Muscle layer of colon (tissue), 2 donors: ENCODE measurements at regions not wholly inside any gene's neighbourhood (a gene's known extent, or its start where the extent isn't known, plus 50 kb on each side); places are given as distances from the start of the nearest gene placed in this dataset.
"Not testable (repeated sequence)": the region's sequence is repeated elsewhere in the genome, so short reads cannot be mapped to it uniquely, and the experiment has no call there.

Experiments used
- H3K27ac ChIP-seq: one replicate; pipeline ENCODE4 v1.7.0; 2013; ENCODE audit warnings: low read depth, mild to moderate bottlenecking, low read length, moderate library complexity
- H3K27me3 ChIP-seq, 2 donors: one replicate each; pipeline ENCODE4 v1.7.0; 2013; ENCODE audit warnings: low read length in 2 of 2, mild to moderate bottlenecking in 2 of 2; ENCODE audit not compliant: insufficient read depth in 2 of 2, control insufficient read depth in 1 of 2
- H3K36me3 ChIP-seq: one replicate; pipeline ENCODE4 v1.7.0; 2013; ENCODE audit warnings: mild to moderate bottlenecking, low read length; ENCODE audit not compliant: insufficient read depth
- H3K4me1 ChIP-seq: one replicate; pipeline ENCODE4 v1.7.0; 2013; ENCODE audit warnings: mild to moderate bottlenecking, low read length; ENCODE audit not compliant: insufficient read depth
- H3K4me3 ChIP-seq, 2 donors: one replicate each; pipeline ENCODE4 v1.7.0; 2013; ENCODE audit warnings: low read length in 2 of 2, low read depth in 1 of 2, mild to moderate bottlenecking in 1 of 2, moderate library complexity in 1 of 2
- H3K9ac ChIP-seq: one replicate; pipeline ENCODE4 v1.7.0; 2013; ENCODE audit warnings: low read length
- H3K9me3 ChIP-seq: one replicate; pipeline ENCODE4 v1.7.0; 2013; ENCODE audit warnings: mild to moderate bottlenecking, low read length
- donor health status: abdominal sarcoma.
- donor health status: Adenocarcinoma of cecum.

- no peak overlapping the region for H3K4me3 ChIP-seq
- H3K4me1 ChIP-seq: no peaks in the 10 kb centered on the region
- H3K27ac ChIP-seq: no peak overlapping the region
- no peaks in the 10 kb centered on the region for H3K9me3 ChIP-seq
- no peaks in the 10 kb centered on the region for H3K27me3 ChIP-seq
- no peaks in the 10 kb centered on the region for H3K36me3 ChIP-seq
- no peak overlapping the region for H3K9ac ChIP-seq
Observed at GRCh38 chr2:78154586-78154985, 632.4 kb upstream of the LRRTM4 start.

GRCh38 chr2:78162202-78162601 lies 640.0 kb upstream of the LRRTM4 start:
- Histone ChIP-seq H3K9me3 (no peaks in the 10 kb centered on the region), H3K4me1 (no peaks in the 10 kb centered on the region), H3K27me3 (no peaks in the 10 kb centered on the region), H3K36me3 (no peaks in the 10 kb centered on the region), H3K9ac (no peak overlapping the region), H3K4me3 (no peak overlapping the region), H3K27ac (no peak overlapping the region)

GRCh38 chr2:78172157-78172556 lies 650.0 kb upstream of the LRRTM4 start:
- not testable (repeated sequence) for H3K9me3 ChIP-seq, H3K9ac ChIP-seq, H3K27me3 ChIP-seq, H3K4me1 ChIP-seq, H3K27ac ChIP-seq, H3K4me3 ChIP-seq, H3K36me3 ChIP-seq

- Histone ChIP-seq H3K4me3 (no peak overlapping the region), H3K27ac (no peak overlapping the region), H3K4me1 (no peaks in the 10 kb centered on the region), H3K36me3 (no peaks in the 10 kb centered on the region), H3K27me3 (no peaks in the 10 kb centered on the region), H3K9ac (no peak overlapping the region), H3K9me3 (no peaks in the 10 kb centered on the region)
Observed at GRCh38 chr2:78175645-78176044, 653.5 kb upstream of the LRRTM4 start.

GRCh38 chr2:78201064-78201575 lies 678.9 kb upstream of the LRRTM4 start:
- Histone ChIP-seq H3K9me3 (no peaks in the 10 kb centered on the region), H3K9ac (no peak overlapping the region), H3K36me3 (no peaks in the 10 kb centered on the region), H3K27ac (no peak overlapping the region), H3K4me3 (no peak overlapping the region), H3K4me1 (no peaks in the 10 kb centered on the region), H3K27me3 (no peaks in the 10 kb centered on the region)

GRCh38 chr2:78202366-78202765 lies 680.2 kb upstream of the LRRTM4 start:
- Histone ChIP-seq H3K4me1 (no peaks in the 10 kb centered on the region), H3K27ac (no peak overlapping the region), H3K4me3 (no peak overlapping the region), H3K27me3 (no peaks in the 10 kb centered on the region), H3K9ac (no peak overlapping the region), H3K9me3 (no peaks in the 10 kb centered on the region), H3K36me3 (no peaks in the 10 kb centered on the region)

- no peak overlapping the region for H3K9ac ChIP-seq
- no peaks in the 10 kb centered on the region for H3K27me3 ChIP-seq
- no peak overlapping the region for H3K27ac ChIP-seq
Observed at GRCh38 chr2:78202986-78203670, 681.0 kb upstream of the LRRTM4 start.

GRCh38 chr2:78218066-78218465 lies 695.9 kb upstream of the LRRTM4 start:
- Histone ChIP-seq H3K4me1 (no peaks in the 10 kb centered on the region), H3K27me3 (no peaks in the 10 kb centered on the region), H3K9me3 (no peaks in the 10 kb centered on the region), H3K27ac (no peak overlapping the region), H3K4me3 (no peak overlapping the region), H3K9ac (no peak overlapping the region), H3K36me3 (no peaks in the 10 kb centered on the region)

More at GRCh38 chr2:78202986-78203670, 681.0 kb upstream of the LRRTM4 start:
- Histone ChIP-seq H3K9me3 (no peaks in the 10 kb centered on the region), H3K36me3 (no peaks in the 10 kb centered on the region), H3K4me3 (no peak overlapping the region), H3K4me1 (no peaks in the 10 kb centered on the region)

- Histone ChIP-seq H3K4me1 (no peaks in the 10 kb centered on the region), H3K27ac (no peak overlapping the region), H3K9me3 (no peaks in the 10 kb centered on the region), H3K9ac (no peak overlapping the region), H3K4me3 (no peak overlapping the region), H3K36me3 (no peaks in the 10 kb centered on the region), H3K27me3 (no peaks in the 10 kb centered on the region)
Observed at GRCh38 chr2:78237704-78238103, 715.5 kb upstream of the LRRTM4 start.

- no peak overlapping the region for H3K27ac ChIP-seq
- H3K4me1 ChIP-seq: no peaks in the 10 kb centered on the region
- H3K9ac ChIP-seq: no peak overlapping the region
- no peaks in the 10 kb centered on the region for H3K9me3 ChIP-seq
- no peaks in the 10 kb centered on the region for H3K36me3 ChIP-seq
- H3K4me3 ChIP-seq: no peak overlapping the region
- no peaks in the 10 kb centered on the region for H3K27me3 ChIP-seq
Observed at GRCh38 chr2:78245394-78246135, 723.4 kb upstream of the LRRTM4 start.

GRCh38 chr2:78251708-78252107 lies 729.5 kb upstream of the LRRTM4 start:
- Histone ChIP-seq H3K27me3 (no peaks in the 10 kb centered on the region), H3K27ac (no peak overlapping the region), H3K9me3 (no peaks in the 10 kb centered on the region), H3K36me3 (no peaks in the 10 kb centered on the region), H3K4me3 (no peak overlapping the region), H3K9ac (no peak overlapping the region), H3K4me1 (no peaks in the 10 kb centered on the region)

- Histone ChIP-seq H3K4me3 (no peak overlapping the region), H3K36me3 (no peaks in the 10 kb centered on the region), H3K4me1 (no peaks in the 10 kb centered on the region), H3K27ac (no peak overlapping the region), H3K27me3 (no peaks in the 10 kb centered on the region), H3K9me3 (no peaks in the 10 kb centered on the region), H3K9ac (no peak overlapping the region)
Observed at GRCh38 chr2:78260861-78261260, 738.7 kb upstream of the LRRTM4 start.
